H1 (cell line): ENCODE measurements at regions not wholly inside any gene's neighbourhood (a gene's known extent, or its start where the extent isn't known, plus 50 kb on each side); places are given as distances from the start of the nearest gene placed in this dataset.

Source experiments
- CTCF ChIA-PET: fragments of 300-600 bp; sonication (Branson Sonifier 250); formaldehyde crosslinking; loops from one replicate; lab custom pipeline; 2021; ENCODE audit not compliant: partially characterized antibody; lab: Charles Lee
- POLR2A ChIA-PET: fragments of 300-600 bp; sonication (Branson Sonifier 250); formaldehyde crosslinking; loops from one replicate; lab custom pipeline; 2021; ENCODE audit warnings: inconsistent platforms; ENCODE audit not compliant: partially characterized antibody; lab: Charles Lee
- DNase-seq, 2 experiments: peaks; one replicate each; pipeline versions ENCODE4 v3.0.0 to v3.0.0-alpha.2; 2010 to 2022; ENCODE audit warnings: low spot score in 2 of 2, low read depth in 1 of 2, mixed read lengths in 1 of 2
- FAIRE-seq: peaks from 2 replicates; lab custom pipeline; 2011; peaks lifted over from hg19 to GRCh38; lab: Jason Lieb, UNC
- H2AFZ ChIP-seq: 2 replicates; pipeline ENCODE4 v1.8.1; 2012; ENCODE audit warnings: low read length, inconsistent platforms
- H2AK5ac ChIP-seq: 2 replicates; pipeline ENCODE4 v1.6.1; 2013; ENCODE audit warnings: low read depth, low read length
- H2BK120ac ChIP-seq: replicated peaks from 2 replicates; pipeline ENCODE3; 2013; ENCODE audit warnings: low read depth, low read length, inconsistent platforms
- H2BK12ac ChIP-seq: 2 replicates; pipeline ENCODE4 v1.6.1; 2013; ENCODE audit warnings: low read depth, low read length
- H2BK15ac ChIP-seq: 2 replicates; pipeline ENCODE4 v1.6.1; 2013; ENCODE audit warnings: low read length
- H2BK20ac ChIP-seq: 2 replicates; pipeline ENCODE4 v1.6.1; 2013; ENCODE audit warnings: low read length
- H2BK5ac ChIP-seq: 2 replicates; pipeline ENCODE4 v1.6.1; 2013; ENCODE audit warnings: low read depth, low read length
- H3K14ac ChIP-seq: 2 replicates; pipeline ENCODE4 v1.6.1; 2013; ENCODE audit warnings: inconsistent platforms; ENCODE audit not compliant: insufficient read length
- H3K18ac ChIP-seq: 2 replicates; pipeline ENCODE4 v1.6.1; 2013; ENCODE audit warnings: low read length; ENCODE audit errors: extremely low read depth
- H3K23ac ChIP-seq: 2 replicates; pipeline ENCODE4 v1.6.1; 2013; ENCODE audit warnings: inconsistent platforms; ENCODE audit not compliant: insufficient read length
- H3K23me2 ChIP-seq: 2 replicates; pipeline ENCODE4 v1.6.1; 2013; ENCODE audit warnings: low read depth, low read length
- H3K27ac ChIP-seq: 2 replicates; pipeline ENCODE4 v1.6.1; 2011; ENCODE audit warnings: low read depth, low read length, inconsistent platforms
- H3K27me3 ChIP-seq, 4 experiments: replicated peaks in 1 of 4; 1 replicate in 1 of 4; 2 replicates in 3 of 4; pipeline versions ENCODE4 v1.6.1 to v1.8.1; 2011 to 2013; ENCODE audit warnings: low read length in 3 of 4, mild to moderate bottlenecking in 3 of 4, inconsistent platforms in 2 of 4, mixed read lengths in 2 of 4, moderate library complexity in 1 of 4; ENCODE audit not compliant: control insufficient read depth in 3 of 4, insufficient read depth in 3 of 4; ENCODE audit errors: extremely low read depth in 1 of 4
- H3K36me3 ChIP-seq, 4 experiments: 2 replicates each; pipeline versions ENCODE4 v1.6.1 to v1.8.1; 2011 to 2013; ENCODE audit warnings: mild to moderate bottlenecking in 4 of 4, low read length in 3 of 4, moderate library complexity in 2 of 4, control low read depth in 1 of 4, inconsistent platforms in 1 of 4; ENCODE audit not compliant: insufficient read depth in 4 of 4, control insufficient read depth in 2 of 4
- H3K4ac ChIP-seq: replicated peaks from 2 replicates; pipeline ENCODE3; 2013; ENCODE audit warnings: low read length, low read depth, mixed read lengths, inconsistent platforms; ENCODE audit not compliant: insufficient read length
- H3K4me1 ChIP-seq, 4 experiments: replicated peaks in 1 of 4; 1 replicate in 1 of 4; 2 replicates in 3 of 4; pipeline versions ENCODE4 v1.6.1 to v1.8.1; 2011 to 2013; ENCODE audit warnings: low read length in 3 of 4, inconsistent platforms in 2 of 4, mixed read lengths in 1 of 4; ENCODE audit not compliant: insufficient read depth in 4 of 4, control insufficient read depth in 3 of 4
- H3K4me2 ChIP-seq, 2 experiments: 2 replicates each; pipeline versions ENCODE4 v1.6.1 to v1.8.1; 2011 to 2013; ENCODE audit warnings: low read depth in 2 of 2, low read length in 2 of 2, control low read depth in 1 of 2, inconsistent platforms in 1 of 2, mild to moderate bottlenecking in 1 of 2; ENCODE audit not compliant: insufficient read depth in 1 of 2
- H3K4me3 ChIP-seq, 4 experiments: fragments of 200-600, 300-600 bp in 1 of 4; sonication (generic), shearing (Covaris generic), sonication (Bioruptor Twin) in 1 of 4; 2 replicates each; pipeline versions ENCODE4 v1.5.1 to v1.8.1; 2011 to 2016; ENCODE audit warnings: low read length in 4 of 4, low read depth in 3 of 4, control low read depth in 2 of 4, inconsistent platforms in 2 of 4, mild to moderate bottlenecking in 2 of 4, mixed read lengths in 1 of 4, moderate library complexity in 1 of 4; ENCODE audit not compliant: insufficient read depth in 2 of 4; ENCODE audit errors: extremely low read depth in 1 of 4
- H3K56ac ChIP-seq: replicated peaks from 2 replicates; pipeline ENCODE3; 2013; ENCODE audit warnings: low read depth, mild to moderate bottlenecking, mixed read lengths, low read length, inconsistent platforms; ENCODE audit not compliant: insufficient read length
- H3K79me1 ChIP-seq: 2 replicates; pipeline ENCODE4 v1.6.1; 2013; ENCODE audit warnings: low read depth, low read length, control low read depth
- H3K79me2 ChIP-seq, 2 experiments: 2 replicates each; pipeline versions ENCODE4 v1.6.1 to v1.8.1; 2012 to 2013; ENCODE audit warnings: low read length in 2 of 2, mild to moderate bottlenecking in 2 of 2, inconsistent platforms in 1 of 2; ENCODE audit not compliant: insufficient read depth in 2 of 2, control insufficient read depth in 1 of 2
- H3K9ac ChIP-seq, 4 experiments: replicated peaks in 1 of 4; 1 replicate in 1 of 4; 2 replicates in 3 of 4; pipeline versions ENCODE4 v1.6.1 to v1.8.1; 2011 to 2013; ENCODE audit warnings: low read depth in 3 of 4, low read length in 3 of 4, control low read depth in 2 of 4, mild to moderate bottlenecking in 2 of 4, moderate library complexity in 2 of 4, inconsistent platforms in 1 of 4; ENCODE audit errors: extremely low read depth in 1 of 4
- H3K9me3 ChIP-seq, 2 experiments: 2 replicates each; pipeline versions ENCODE4 v1.6.1 to v1.8.1; 2012 to 2013; ENCODE audit warnings: mild to moderate bottlenecking in 2 of 2, moderate library complexity in 2 of 2, control low read depth in 1 of 2, inconsistent platforms in 1 of 2, low read depth in 1 of 2, low read length in 1 of 2, mixed read lengths in 1 of 2; ENCODE audit not compliant: insufficient read depth in 2 of 2
- H4K20me1 ChIP-seq, 2 experiments: replicated peaks in 1 of 2; 2 replicates each; pipeline versions ENCODE3 to v1.8.1; 2011 to 2013; ENCODE audit warnings: inconsistent platforms in 2 of 2, low read length in 2 of 2, mild to moderate bottlenecking in 1 of 2; ENCODE audit not compliant: insufficient read depth in 2 of 2, control insufficient read depth in 1 of 2
- H4K5ac ChIP-seq: 2 replicates; pipeline ENCODE4 v1.6.1; 2013; ENCODE audit warnings: low read length, low read depth, mixed read lengths, inconsistent platforms; ENCODE audit not compliant: insufficient read length
- H4K8ac ChIP-seq: 2 replicates; pipeline ENCODE4 v1.8.0; 2013; ENCODE audit warnings: mild to moderate bottlenecking, moderate library complexity, low read length, inconsistent platforms; ENCODE audit not compliant: insufficient read depth; ENCODE audit errors: extremely low read depth
- H4K91ac ChIP-seq: replicated peaks from 2 replicates; pipeline ENCODE3; 2013; ENCODE audit warnings: low read length, mixed read lengths, inconsistent platforms; ENCODE audit not compliant: insufficient read length
- ASH2L ChIP-seq: fragments of 200-600, 300-600 bp; sonication (generic); IDR thresholded peaks from one replicate; pipeline ENCODE4 v1.7.1; 2017; ENCODE audit warnings: low read length
- CHD2 ChIP-seq: IDR thresholded peaks from 2 replicates; pipeline ENCODE4 v1.6.1; 2012; ENCODE audit warnings: low read length, improper control_type of control experiment
- CREB1 ChIP-seq: IDR thresholded peaks from 2 replicates; pipeline ENCODE4 v1.6.1; 2012; ENCODE audit warnings: inconsistent platforms
- GTF2F1 ChIP-seq: IDR thresholded peaks from 2 replicates; pipeline ENCODE4 v1.6.1; 2012; ENCODE audit warnings: low read depth, low read length, improper control_type of control experiment, borderline replicate concordance
- KDM5A ChIP-seq: fragments of 200-600 bp; IDR thresholded peaks from 2 replicates; pipeline ENCODE4 v1.7.1; 2012; ENCODE audit warnings: mild to moderate bottlenecking, low read length, inconsistent platforms, mixed read lengths
- RAD21 ChIP-seq, 2 experiments: IDR thresholded peaks in 1 of 2; conservative IDR thresholded peaks in 1 of 2; 2 replicates each; pipeline ENCODE4 v1.6.1; 2011; ENCODE audit warnings: low read depth in 2 of 2, low read length in 2 of 2, improper control_type of control experiment in 1 of 2, inconsistent platforms in 1 of 2, mild to moderate bottlenecking in 1 of 2, moderate library complexity in 1 of 2
- RFX5 ChIP-seq: IDR thresholded peaks from 2 replicates; pipeline ENCODE4 v1.6.1; 2011; ENCODE audit warnings: low read depth, low read length, improper control_type of control experiment, borderline replicate concordance
- SIN3A ChIP-seq, 2 experiments: IDR thresholded peaks in 1 of 2; conservative IDR thresholded peaks in 1 of 2; 2 replicates each; pipeline ENCODE4 v1.6.1; 2011 to 2012; ENCODE audit warnings: low read length in 2 of 2, improper control_type of control experiment in 1 of 2, low read depth in 1 of 2, mild to moderate bottlenecking in 1 of 2
- TAF7 ChIP-seq: optimal IDR thresholded peaks from 2 replicates; pipeline ENCODE3; 2011; ENCODE audit warnings: low read depth, mild to moderate bottlenecking, inconsistent platforms, low read length, moderate library complexity, borderline replicate concordance
- ZNF274 ChIP-seq: IDR thresholded peaks from 2 replicates; pipeline ENCODE4 v1.7.0; 2012; ENCODE audit warnings: low read length, borderline replicate concordance; ENCODE audit errors: extremely low read depth
- WGBS, 2 experiments: shearing (Covaris generic) in 1 of 2; methylation state at CpG; one replicate each; pipeline versions ENCODE4 v1.1.6 to v1.1.7; 2013 to 2015; ENCODE audit warnings: low lambda C conversion rate in 2 of 2, mixed read lengths in 2 of 2, inconsistent platforms in 1 of 2, low coverage in 1 of 2, missing lambda C conversion rate in 1 of 2; ENCODE audit not compliant: insufficient replicate concordance in 2 of 2, insufficient coverage in 1 of 2, insufficient read length in 1 of 2; ENCODE audit errors: extremely low coverage in 1 of 2, missing lambda C conversion rate in 1 of 2; 5-methylcytosine and 5-hydroxymethylcytosine counted together

GRCh38 chr14:40464531-40464930 lies 1032.3 kb upstream of the FBXO33 start:
- Histone ChIP-seq H4K91ac (no peak overlapping the region), H4K20me1 (no peaks in the 10 kb centered on the region), H3K79me1 (no peaks in the 10 kb centered on the region), H3K23ac (no peak overlapping the region), H2BK5ac (no peak overlapping the region), H3K4me2 (no peak overlapping the region), H3K23me2 (no peaks in the 10 kb centered on the region), H3K4me3 (no peak overlapping the region), H4K8ac (no peak overlapping the region), H3K18ac (no peak overlapping the region), H3K4me1 (no peaks in the 10 kb centered on the region), H2BK120ac (no peak overlapping the region), H2BK20ac (no peak overlapping the region), H3K56ac (no peak overlapping the region), H3K14ac (no peak overlapping the region), H3K9ac (no peak overlapping the region), H2BK15ac (no peak overlapping the region), H2AFZ (no peak overlapping the region), H4K5ac (no peak overlapping the region), H3K4ac (no peak overlapping the region), H3K9me3 (peaks cover 20 to 26% of the 10 kb centered on the region in 2 experiments), H2BK12ac (no peak overlapping the region), H3K79me2 (no peaks in the 10 kb centered on the region), H3K27me3 (no peaks in the 10 kb centered on the region), H3K36me3 (no peaks in the 10 kb centered on the region), H2AK5ac (no peak overlapping the region), H3K27ac (no peak overlapping the region)
- no peak for DNase-seq
- ChIA-PET CTCF (no interaction called here), POLR2A (no interaction called here)
- WGBS, 2 experiments, result 100% methylated on average over 2 of the region's 2 CpGs; no CpG with 5 or more reads in 1 of the 2 experiments
- FAIRE-seq, result no peak
- TF ChIP-seq GTF2F1 (no peak), RFX5 (no peak), SIN3A (conservative IDR thresholded peaks at IDR 0.05 in 1 of 2, IDR thresholded peaks at IDR 0.05 in 1 of 2; ENCODE audit: low read depth in 1 of 2, low read length in 2 of 2) (no peak), CHD2 (no peak), RAD21 (IDR thresholded peaks at IDR 0.05 in 1 of 2, conservative IDR thresholded peaks at IDR 0.05 in 1 of 2; ENCODE audit: low read depth in 2 of 2, low read length in 2 of 2) (no peak), ASH2L (no peak), CREB1 (no peak), ZNF274 (no peak), TAF7 (no peak), KDM5A (no peak)
